ENCODE measurements at regions not wholly inside any gene's neighbourhood (a gene's known extent, or its start where the extent isn't known, plus 50 kb on each side); places are given as distances from the start of the nearest gene placed in this dataset.

GRCh38 chr2:41355794-41356193, 692.0 kb upstream of the PKDCC start:
- DNase-seq = no peak
- H3K27ac ChIP-seq = no peak overlapping the region
- H3K9me3 ChIP-seq = no peaks in the 10 kb centered on the region
- no peaks in the 10 kb centered on the region for H3K4me1 ChIP-seq (ENCODE audit: insufficient read depth)
- 90 to 96% (median 96%) methylated on average over 2 of the region's 2 CpGs for WGBS, 3 donors
- TF ChIP-seq CTCF (IDR thresholded peaks at IDR 0.05) (no peak), EP300 (IDR thresholded peaks at IDR 0.05) (no peak), POLR2A (IDR thresholded peaks at IDR 0.05) (no peak)
- no peak overlapping the region for H3K4me3 ChIP-seq
- intact Hi-C loops (cut with DNase I) = no loop called here
- H3K36me3 ChIP-seq = no peaks in the 10 kb centered on the region
- H3K27me3 ChIP-seq = no peaks in the 10 kb centered on the region

GRCh38 chr2:41364842-41365241, 683.0 kb upstream of the PKDCC start:
- Histone ChIP-seq H3K27ac (no peak overlapping the region), H3K36me3 (no peaks in the 10 kb centered on the region), H3K4me3 (no peak overlapping the region), H3K4me1 (ENCODE audit: insufficient read depth) (no peaks in the 10 kb centered on the region), H3K27me3 (no peaks in the 10 kb centered on the region), H3K9me3 (peaks cover 0 to 3% of the 10 kb centered on the region in 2 donors)
- 95 to 97% (median 96%) methylated on average over 2 of the region's 2 CpGs for WGBS, 3 donors
- intact Hi-C loops (cut with DNase I) = no loop called here
- no peak for TF ChIP-seq CTCF (IDR thresholded peaks at IDR 0.05)
- TF ChIP-seq POLR2A (IDR thresholded peaks at IDR 0.05) = no peak
- no peak for TF ChIP-seq EP300 (IDR thresholded peaks at IDR 0.05)
- no peak for DNase-seq

- Histone ChIP-seq H3K4me3 (no peak overlapping the region), H3K27ac (no peak overlapping the region), H3K36me3 (no peaks in the 10 kb centered on the region), H3K27me3 (no peaks in the 10 kb centered on the region), H3K9me3 (no peaks in the 10 kb centered on the region), H3K4me1 (ENCODE audit: insufficient read depth) (no peaks in the 10 kb centered on the region)
- intact Hi-C loops (cut with DNase I) = no loop called here
- TF ChIP-seq POLR2A (IDR thresholded peaks at IDR 0.05) = no peak
- no peak for DNase-seq
Measured at GRCh38 chr2:41375901-41376300, 671.9 kb upstream of the PKDCC start.

- DNase-seq = no peak
- H3K4me1 ChIP-seq (ENCODE audit: insufficient read depth) = no peaks in the 10 kb centered on the region
- H3K9me3 ChIP-seq = no peaks in the 10 kb centered on the region
- 94 to 97% (median 95%) methylated on average over 4 of the region's 4 CpGs for WGBS, 3 donors
- H3K27ac ChIP-seq = no peak overlapping the region
- no peaks in the 10 kb centered on the region for H3K36me3 ChIP-seq
- no peak for TF ChIP-seq EP300 (IDR thresholded peaks at IDR 0.05)
- no peak for TF ChIP-seq POLR2A (IDR thresholded peaks at IDR 0.05)
- no peak for TF ChIP-seq CTCF (IDR thresholded peaks at IDR 0.05)
- H3K4me3 ChIP-seq = no peak overlapping the region
- no peaks in the 10 kb centered on the region for H3K27me3 ChIP-seq
- intact Hi-C loops (cut with DNase I) = no loop called here
Measured at GRCh38 chr2:41377837-41378236, 670.0 kb upstream of the PKDCC start.

GRCh38 chr2:41378420-41378819, 669.4 kb upstream of the PKDCC start:
- H3K9me3 ChIP-seq = no peaks in the 10 kb centered on the region
- intact Hi-C loops (cut with DNase I) = no loop called here
- no peak overlapping the region for H3K4me3 ChIP-seq
- H3K4me1 ChIP-seq (ENCODE audit: insufficient read depth) = no peaks in the 10 kb centered on the region
- no peak for DNase-seq
- 93 to 97% (median 97%) methylated on average over 11 of the region's 11 CpGs for WGBS, 3 donors
- TF ChIP-seq POLR2A (IDR thresholded peaks at IDR 0.05) (no peak), EP300 (IDR thresholded peaks at IDR 0.05) (no peak), CTCF (IDR thresholded peaks at IDR 0.05) (no peak)
- H3K27ac ChIP-seq = no peak overlapping the region
- no peaks in the 10 kb centered on the region for H3K36me3 ChIP-seq
- H3K27me3 ChIP-seq = no peaks in the 10 kb centered on the region
